Chondrocyte (in vitro differentiated cells): ENCODE measurements at regions not wholly inside any gene's neighbourhood (a gene's known extent, or its start where the extent isn't known, plus 50 kb on each side); places are given as distances from the start of the nearest gene placed in this dataset.
"Not testable (repeated sequence)": the region's sequence is repeated elsewhere in the genome, so short reads cannot be mapped to it uniquely, and the experiment has no call there.

Source experiments
- DNase-seq: peaks from one replicate; pipeline ENCODE4 v3.0.0; 2021; ENCODE audit warnings: mixed read lengths, low spot score
- H3K27ac Mint-ChIP-seq: one replicate; pipeline ENCODE4 v1.8.0; 2021; ENCODE audit warnings: mild to moderate bottlenecking, moderate library complexity, mixed read lengths; ENCODE audit not compliant: unreplicated experiment
- H3K27me3 Mint-ChIP-seq: 2 replicates; pipeline ENCODE4 v1.8.0; 2021; ENCODE audit warnings: low read depth, mixed read lengths
- H3K36me3 Mint-ChIP-seq: 2 replicates; pipeline ENCODE4 v1.8.0; 2021; ENCODE audit warnings: low read depth, mixed read lengths
- H3K4me1 Mint-ChIP-seq: 2 replicates; pipeline ENCODE4 v1.8.0; 2021; ENCODE audit warnings: low read depth, mild to moderate bottlenecking, mixed read lengths
- H3K4me3 Mint-ChIP-seq: one replicate; pipeline ENCODE4 v1.8.0; 2021; ENCODE audit warnings: mild to moderate bottlenecking, moderate library complexity, mixed read lengths; ENCODE audit not compliant: unreplicated experiment
- H3K9me3 Mint-ChIP-seq: 2 replicates; pipeline ENCODE4 v1.8.0; 2021; ENCODE audit warnings: low read depth, mixed read lengths
- TF ChIP-seq, protein P1 (sequence below): fragments of 200-600 bp; sonication (generic); IDR thresholded peaks from 2 replicates; pipeline ENCODE4 v1.5.0; 2021; ENCODE audit warnings: antibody characterized with exemption, mild to moderate bottlenecking, moderate library complexity

DNA sequence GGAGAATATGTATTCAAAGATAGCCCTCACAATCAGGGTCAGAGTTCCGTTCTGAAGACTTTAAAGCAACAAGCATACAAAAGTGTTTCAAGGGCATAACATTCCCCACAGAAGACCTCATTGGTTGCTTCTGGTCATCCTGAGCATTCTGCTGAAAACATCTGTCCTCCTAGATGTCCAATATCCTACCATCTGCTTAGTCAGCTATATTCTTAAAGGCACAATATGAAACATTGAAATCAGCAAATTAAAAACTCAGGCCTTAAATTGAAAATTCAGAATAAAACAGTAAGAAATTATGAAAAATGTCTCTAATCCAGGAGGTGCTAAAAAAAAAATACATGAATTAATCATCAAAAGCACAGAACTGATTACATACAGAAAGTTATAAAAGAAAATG, 1491.2 kb upstream of the PRR20A start:
- TF ChIP-seq, protein P1, sequence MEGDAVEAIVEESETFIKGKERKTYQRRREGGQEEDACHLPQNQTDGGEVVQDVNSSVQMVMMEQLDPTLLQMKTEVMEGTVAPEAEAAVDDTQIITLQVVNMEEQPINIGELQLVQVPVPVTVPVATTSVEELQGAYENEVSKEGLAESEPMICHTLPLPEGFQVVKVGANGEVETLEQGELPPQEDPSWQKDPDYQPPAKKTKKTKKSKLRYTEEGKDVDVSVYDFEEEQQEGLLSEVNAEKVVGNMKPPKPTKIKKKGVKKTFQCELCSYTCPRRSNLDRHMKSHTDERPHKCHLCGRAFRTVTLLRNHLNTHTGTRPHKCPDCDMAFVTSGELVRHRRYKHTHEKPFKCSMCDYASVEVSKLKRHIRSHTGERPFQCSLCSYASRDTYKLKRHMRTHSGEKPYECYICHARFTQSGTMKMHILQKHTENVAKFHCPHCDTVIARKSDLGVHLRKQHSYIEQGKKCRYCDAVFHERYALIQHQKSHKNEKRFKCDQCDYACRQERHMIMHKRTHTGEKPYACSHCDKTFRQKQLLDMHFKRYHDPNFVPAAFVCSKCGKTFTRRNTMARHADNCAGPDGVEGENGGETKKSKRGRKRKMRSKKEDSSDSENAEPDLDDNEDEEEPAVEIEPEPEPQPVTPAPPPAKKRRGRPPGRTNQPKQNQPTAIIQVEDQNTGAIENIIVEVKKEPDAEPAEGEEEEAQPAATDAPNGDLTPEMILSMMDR, result no peak
- no peaks in the 10 kb centered on the region for H3K4me1 Mint-ChIP-seq
- no peak overlapping the region for H3K4me3 Mint-ChIP-seq
- no peaks in the 10 kb centered on the region for H3K36me3 Mint-ChIP-seq
- H3K9me3 Mint-ChIP-seq, result no peaks in the 10 kb centered on the region
- DNase-seq, result no peak
- no peaks in the 10 kb centered on the region for H3K27me3 Mint-ChIP-seq
- no peak overlapping the region for H3K27ac Mint-ChIP-seq

DNA sequence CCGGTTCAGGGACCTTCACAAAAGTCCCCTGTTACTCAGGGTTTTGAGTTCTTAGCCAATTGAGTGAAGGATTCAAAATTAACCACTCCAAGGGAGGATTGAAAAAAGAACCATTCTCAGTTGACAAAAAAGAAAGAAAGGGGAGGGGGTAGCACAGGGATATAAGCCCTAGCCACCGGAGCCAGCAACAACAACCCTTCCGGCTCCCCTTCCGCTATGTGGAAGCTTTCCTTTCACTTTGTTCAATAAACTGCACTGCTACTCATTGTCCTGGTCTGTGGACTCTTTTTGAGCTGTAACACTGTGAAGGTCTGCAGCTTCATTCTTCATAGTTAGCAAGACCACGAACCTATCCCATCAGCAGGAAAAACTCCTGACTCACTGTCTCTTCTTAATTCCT, 1488.1 kb upstream of the PRR20A start:
- H3K27ac Mint-ChIP-seq, result no peak overlapping the region
- no peaks in the 10 kb centered on the region for H3K9me3 Mint-ChIP-seq
- H3K36me3 Mint-ChIP-seq, result no peaks in the 10 kb centered on the region
- H3K4me1 Mint-ChIP-seq, result no peaks in the 10 kb centered on the region
- peaks cover 7% of the 10 kb centered on the region for H3K27me3 Mint-ChIP-seq
- H3K4me3 Mint-ChIP-seq, result no peak overlapping the region
- DNase-seq, result no peak
- TF ChIP-seq, protein P1, result no peak

DNA sequence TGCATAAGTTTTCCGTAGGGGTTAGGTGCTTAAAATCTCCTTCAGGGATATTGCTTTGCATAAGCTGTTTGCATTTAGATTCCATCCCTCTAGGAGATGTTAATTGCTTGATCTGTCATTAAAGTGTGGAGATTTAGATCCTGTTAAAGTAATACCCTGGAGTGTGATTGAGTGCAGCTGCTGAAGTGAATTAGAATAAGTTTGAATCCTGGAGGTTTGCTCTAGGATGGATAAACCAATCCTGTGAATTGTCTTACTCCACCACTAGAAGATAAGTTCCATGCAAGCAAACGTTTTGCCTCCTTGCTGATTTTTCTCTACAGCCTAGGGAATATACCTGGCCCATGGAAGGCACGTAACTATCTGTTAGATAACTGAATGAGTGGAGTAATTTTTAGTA, 1487.2 kb upstream of the PRR20A start:
- Mint-ChIP-seq H3K36me3 (no peaks in the 10 kb centered on the region), H3K27me3 (peaks cover 12% of the 10 kb centered on the region), H3K4me3 (no peak overlapping the region), H3K27ac (no peak overlapping the region), H3K9me3 (no peaks in the 10 kb centered on the region), H3K4me1 (no peaks in the 10 kb centered on the region)
- no peak for DNase-seq
- TF ChIP-seq, protein P1, result no peak

DNA sequence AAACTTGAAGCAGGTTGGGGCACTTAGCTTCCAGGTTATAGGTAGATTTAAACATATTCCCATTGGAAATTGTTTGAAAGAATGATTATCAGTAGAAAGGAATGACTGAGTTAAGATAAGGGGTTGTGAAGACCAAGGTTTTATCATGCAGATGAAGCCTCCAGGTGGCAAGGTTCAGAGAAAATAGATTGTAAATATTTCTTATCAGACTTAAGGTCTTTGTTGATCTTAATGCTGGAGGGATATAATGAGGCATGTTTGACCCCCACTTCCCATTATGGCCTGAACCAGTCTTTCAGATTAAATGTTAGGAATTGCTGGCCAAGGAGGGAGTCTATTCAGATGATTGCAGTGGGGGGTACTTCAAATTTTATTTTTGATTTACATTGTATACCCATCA, 1486.5 kb upstream of the PRR20A start:
- TF ChIP-seq, protein P1, result no peak
- Mint-ChIP-seq H3K27me3 (peaks cover 17% of the 10 kb centered on the region), H3K4me3 (no peak overlapping the region)

DNA sequence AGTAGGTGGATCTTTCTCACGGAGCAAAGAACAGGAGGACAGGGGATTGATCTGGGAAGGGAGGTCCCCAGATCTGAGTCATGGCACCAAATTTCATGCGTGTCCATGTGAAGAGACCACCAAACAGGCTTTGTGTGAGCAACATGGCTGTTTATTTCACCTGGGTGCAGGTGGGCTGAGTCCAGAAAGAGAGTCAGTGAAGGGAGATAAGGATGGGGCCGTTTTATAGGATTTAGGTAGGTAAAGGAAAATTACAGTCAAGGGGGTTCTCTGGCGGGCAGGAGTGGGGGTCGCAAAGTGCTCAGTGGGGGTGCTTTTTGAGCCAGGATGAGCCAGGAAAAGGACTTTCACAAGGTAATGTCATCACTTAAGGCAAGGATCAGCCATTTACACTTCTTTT, 1480.5 kb upstream of the PRR20A start:
- H3K36me3 Mint-ChIP-seq, H3K9me3 Mint-ChIP-seq, H3K27ac Mint-ChIP-seq, H3K4me3 Mint-ChIP-seq, H3K4me1 Mint-ChIP-seq, DNase-seq: not testable (repeated sequence)
- H3K27me3 Mint-ChIP-seq, result peaks cover 33% of the 10 kb centered on the region

More for the DNA sequence above, 1486.5 kb upstream of the PRR20A start:
- H3K36me3 Mint-ChIP-seq, result no peaks in the 10 kb centered on the region
- DNase-seq, result no peak
- H3K4me1 Mint-ChIP-seq, result no peaks in the 10 kb centered on the region
- H3K27ac Mint-ChIP-seq, result no peak overlapping the region
- no peaks in the 10 kb centered on the region for H3K9me3 Mint-ChIP-seq

DNA sequence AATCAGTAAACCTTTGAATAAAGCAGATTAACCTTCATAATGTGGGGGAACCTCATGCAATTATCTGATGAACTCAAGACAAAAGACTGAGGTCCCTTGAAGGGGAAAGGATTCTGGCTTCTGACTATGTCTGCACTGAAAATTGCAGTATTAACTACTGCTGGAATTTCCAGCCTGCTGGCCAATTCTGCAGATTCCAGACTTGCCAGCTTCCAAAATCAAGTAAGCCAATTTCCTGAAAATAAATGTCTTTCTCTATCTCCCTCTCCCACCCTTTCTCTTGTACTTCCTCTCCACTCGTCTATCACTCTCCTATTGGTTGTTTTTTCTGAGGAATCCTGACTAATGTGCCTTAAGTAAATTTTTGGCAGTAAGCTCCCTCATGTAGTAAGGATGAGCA, 1479.9 kb upstream of the PRR20A start:
- H3K4me1 Mint-ChIP-seq, result no peaks in the 10 kb centered on the region
- H3K27ac Mint-ChIP-seq, result no peak overlapping the region
- TF ChIP-seq, protein P1, result no peak
- peaks cover 2% of the 10 kb centered on the region for H3K9me3 Mint-ChIP-seq
- H3K4me3 Mint-ChIP-seq, result no peak overlapping the region
- H3K36me3 Mint-ChIP-seq, result no peaks in the 10 kb centered on the region
- no peak for DNase-seq
- peaks cover 33% of the 10 kb centered on the region for H3K27me3 Mint-ChIP-seq
